ENCODE measurements at regions not wholly inside any gene's neighbourhood (a gene's known extent, or its start where the extent isn't known, plus 50 kb on each side); places are given as distances from the start of the nearest gene placed in this dataset.
"Not testable (repeated sequence)": the region's sequence is repeated elsewhere in the genome, so short reads cannot be mapped to it uniquely, and the experiment has no call there.

DNA sequence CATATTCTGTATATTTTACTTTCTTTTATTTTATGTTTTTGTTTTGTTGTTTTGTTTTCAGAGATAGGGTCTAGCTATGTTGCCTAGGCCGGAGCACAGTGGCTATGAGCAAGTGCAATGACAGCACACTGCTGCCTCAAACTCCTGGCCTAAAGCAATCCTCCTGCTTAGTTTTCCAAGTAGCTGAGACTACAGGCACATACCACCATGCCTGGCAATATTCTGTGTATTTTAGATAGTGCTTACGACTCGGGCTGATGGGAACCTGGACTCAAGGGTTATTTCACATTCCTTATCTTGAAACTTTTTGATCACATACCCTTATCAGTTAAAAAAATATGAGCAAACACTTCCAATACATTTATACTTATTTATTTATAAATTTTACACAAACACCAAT, 119.0 kb upstream of the STARD4 start:
- DNase-seq = no peak

DNA sequence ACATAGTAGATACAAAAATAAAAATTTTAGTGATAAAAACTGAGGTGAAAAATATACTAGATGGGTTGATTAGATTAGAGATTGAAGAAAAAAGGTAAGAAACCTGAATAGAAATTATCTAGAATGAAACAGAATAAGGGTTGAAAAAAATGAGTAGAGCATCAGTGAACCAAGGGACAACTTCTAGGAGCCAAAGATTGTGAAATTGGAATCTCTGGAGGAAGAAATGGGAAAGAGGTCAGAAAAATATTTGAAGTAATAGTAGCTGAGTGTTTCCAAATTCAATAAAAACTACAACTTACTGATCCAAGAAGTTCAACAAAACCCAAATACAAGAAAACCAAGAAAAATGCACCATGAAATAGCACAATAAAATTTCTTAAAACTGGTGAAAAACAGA, 116.6 kb upstream of the STARD4 start:
- DNase-seq = no peak

DNA sequence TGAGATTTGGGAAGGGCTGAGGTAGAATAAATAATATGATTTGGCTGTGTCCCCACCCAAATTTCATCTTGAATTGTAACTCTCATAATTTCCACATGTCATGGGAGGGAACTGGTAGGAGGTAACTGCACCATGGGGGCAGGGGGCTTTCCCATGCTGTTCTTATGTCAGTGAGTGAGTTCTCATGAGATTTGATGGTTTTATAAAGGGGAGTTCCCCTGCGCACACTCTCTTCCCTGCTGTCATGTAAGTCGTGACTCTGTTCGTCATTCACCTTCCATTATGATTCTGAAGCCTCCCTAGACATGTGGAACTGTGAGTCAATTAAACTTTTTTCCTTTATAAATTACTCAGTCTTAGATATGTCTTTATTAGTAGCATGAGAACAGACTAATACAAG, 115.5 kb upstream of the STARD4 start:
- DNase-seq = peak; percentile 28 to 41

DNA sequence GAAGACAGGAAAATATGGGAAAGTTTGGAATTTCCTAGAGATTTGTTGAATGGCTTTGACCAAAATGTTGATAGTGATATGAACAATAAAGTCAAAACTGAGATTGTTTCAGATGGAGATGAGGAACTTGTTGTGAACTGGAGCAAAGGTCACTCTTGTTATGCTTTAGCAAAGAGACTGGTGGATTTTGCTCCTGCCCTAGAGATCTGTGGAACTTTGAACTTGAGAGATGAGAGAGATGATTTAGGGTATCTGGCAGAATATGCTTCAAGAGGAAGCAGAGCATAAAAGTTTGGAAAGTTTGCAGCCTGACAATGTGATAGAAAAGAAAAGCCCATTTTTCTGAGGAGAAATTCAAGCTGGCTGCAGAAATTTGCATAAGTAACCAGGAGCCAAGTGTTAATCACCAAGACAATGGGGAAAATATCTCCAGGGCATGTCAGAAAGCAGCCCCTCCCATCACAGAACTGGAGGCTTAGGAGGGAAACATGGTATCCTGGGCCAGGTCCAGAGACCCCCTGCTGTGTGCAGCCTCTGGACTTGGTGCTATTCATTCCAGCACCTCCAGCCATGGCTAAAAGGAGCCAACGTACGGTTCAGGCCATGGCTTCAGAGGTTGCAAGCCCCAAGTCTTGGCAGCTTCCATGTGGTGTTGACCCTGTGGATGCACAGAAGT, 114.3 kb upstream of the STARD4 start:
- DNase-seq = no peak

DNA sequence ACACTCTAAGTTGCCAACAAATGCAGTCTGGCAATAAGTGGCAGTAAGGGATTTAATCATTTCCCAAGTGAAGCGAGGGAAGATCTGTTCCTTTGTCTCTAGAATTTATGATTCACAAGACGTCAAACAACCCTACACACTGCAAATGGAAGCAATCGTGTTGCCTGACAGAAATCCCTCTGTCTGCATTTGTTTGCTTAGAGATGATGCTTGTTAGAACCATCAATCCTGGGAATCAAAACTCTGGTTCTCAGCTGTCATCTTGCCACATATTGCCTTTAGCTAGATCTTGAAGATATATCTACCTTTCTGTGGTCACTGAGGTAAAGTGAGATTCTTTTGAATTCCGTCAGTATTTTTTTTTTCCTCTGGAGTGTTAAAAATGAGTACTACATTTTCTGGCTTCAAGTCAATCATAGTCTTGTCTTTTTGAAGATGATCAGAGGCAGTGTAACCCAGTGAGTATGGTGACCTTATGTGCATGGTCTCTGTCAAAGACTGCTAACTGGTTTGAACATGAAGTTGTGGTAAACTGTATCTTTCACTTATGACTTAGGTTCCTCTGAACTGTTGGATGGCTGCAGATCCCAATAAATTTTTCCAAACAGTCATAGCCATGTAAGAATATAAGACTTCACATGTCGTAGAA, 106.4 kb upstream of the STARD4 start:
- no peak for DNase-seq

DNA sequence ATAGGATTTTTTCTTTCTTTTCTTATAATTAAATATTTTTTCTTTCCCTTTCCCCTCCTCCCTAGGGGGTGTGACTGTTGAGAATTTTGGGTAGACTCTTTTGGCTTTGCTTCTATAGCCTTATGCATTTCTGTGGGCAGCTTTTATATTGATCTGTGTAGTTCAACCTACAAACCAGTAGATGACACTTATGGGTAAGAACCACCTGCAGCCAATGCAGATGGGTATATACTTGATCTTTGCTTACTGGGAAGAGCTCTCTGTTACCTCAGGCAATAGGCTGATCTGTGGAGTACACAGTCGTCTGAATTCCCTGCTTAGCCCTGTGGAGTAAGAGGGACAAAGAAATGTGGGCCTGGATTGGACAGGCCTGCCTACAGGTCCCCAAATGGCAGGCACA, 102.7 kb upstream of the STARD4 start:
- DNase-seq = no peak

DNA sequence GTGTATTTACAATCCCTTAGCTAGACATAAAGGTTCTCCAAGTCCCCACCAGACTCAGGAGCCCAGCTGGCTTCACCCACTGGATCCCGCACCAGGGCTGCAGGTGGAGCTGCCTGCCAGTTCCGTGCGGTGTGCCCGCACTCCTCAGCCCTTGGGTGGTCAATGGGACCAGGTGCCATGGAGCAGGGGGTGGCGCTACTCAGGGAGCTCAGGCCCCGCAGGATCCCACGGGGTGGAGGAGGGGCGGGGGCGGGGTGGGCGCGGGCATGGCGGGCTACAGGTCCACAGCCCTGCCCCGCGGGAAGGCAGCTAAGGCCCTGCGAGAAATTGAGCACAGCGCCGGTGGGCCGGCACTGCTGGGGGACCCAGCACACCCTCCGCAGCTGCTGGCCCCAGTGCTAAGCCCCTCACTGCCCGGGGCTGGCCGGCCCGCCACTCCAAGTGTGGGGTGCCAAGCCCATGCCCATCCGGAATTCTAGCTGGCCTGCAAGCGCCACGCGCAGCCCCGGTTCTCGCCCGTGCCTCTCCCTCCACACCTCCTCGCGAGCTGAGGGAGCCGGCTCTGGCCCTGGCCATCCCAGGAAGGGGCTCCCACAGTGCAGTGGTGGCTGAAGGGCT, 99.8 kb upstream of the STARD4 start:
- DNase-seq = not testable (repeated sequence)

DNA sequence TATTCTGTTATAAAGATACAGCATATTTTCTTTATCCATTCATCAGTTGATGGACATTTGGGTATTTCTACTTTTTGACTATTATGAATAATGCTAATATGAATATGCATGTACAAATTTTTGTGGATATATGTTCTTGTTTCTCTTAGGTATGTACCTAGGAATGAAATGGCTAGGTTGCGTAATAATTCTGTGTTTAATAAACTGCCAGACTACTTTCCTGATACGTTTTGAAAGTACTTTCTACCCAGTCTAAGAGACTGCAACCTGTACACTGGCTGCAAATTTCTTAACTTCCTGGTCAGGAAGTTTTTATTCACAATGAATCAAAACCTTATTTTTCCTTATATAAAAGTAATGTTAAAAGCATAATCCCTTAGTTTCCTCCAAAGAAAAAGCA, 93.9 kb upstream of the STARD4 start:
- DNase-seq = no peak

DNA sequence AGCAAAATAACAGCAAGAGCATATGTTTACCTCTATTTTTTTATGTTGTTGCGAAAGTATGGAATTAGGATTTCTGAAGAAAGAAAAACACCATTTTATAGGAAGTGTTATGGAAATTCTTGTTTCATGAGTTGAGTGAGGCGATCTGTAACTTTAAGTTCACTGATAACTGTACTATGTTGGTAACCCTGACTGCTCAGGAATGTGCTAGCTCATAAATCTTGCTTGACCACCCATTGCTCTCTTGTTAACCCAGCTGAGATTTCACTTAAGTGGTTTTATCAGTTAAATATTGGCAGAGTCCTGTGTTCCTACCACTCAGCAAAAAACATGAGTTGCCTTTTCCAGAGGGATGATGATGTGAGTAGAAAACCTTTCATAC, 91.1 kb upstream of the STARD4 start:
- DNase-seq = no peak

DNA sequence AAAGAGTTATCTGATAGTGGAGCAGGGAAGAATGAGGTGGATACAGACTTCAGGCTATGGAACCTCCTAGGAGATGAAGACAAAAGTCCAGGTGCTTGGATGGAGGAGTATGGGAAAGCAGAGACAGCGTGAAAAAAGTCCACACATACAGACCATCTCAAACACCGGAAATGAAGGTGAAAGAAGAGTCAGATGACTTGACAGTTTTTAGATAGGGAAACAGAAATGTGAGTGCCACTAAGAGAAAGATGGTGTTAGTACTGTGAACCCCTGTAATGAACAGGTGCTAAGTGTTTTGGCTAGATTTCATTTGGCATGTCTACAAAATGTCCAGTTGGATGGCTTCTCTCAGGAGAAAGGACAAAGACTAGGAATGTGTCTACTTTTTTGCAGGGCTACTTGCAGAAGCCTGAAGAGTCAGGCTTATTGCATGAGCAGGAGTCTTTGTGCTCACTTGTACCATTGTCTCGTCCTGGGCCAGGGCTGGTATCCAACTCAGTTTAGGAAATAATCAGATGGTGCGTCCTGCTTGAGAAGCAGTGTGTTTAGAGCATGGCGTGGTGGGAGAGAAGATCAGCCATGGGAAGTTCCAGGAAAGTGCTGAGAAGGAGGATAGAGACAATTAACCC, 90.6 kb upstream of the STARD4 start:
- DNase-seq = no peak

DNA sequence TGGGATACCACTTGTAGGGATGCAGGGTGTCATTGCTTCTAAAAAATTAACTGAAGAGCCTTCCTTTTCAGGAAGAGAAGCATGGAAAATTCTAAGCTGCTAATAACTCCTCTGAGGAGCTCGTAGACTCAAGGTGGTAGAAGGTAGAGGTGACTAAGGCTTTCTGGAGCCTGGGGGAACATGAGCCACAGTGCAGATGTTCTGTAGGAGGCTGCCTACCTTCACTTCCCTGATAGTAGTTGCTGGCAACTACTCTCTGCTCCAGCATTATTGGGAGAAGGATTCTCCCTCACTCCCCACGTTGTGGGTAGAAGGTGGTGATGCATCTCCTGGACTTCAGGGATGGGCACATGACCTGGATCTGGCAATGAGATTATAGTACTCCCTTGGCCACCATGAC, 86.7 kb upstream of the STARD4 start:
- DNase-seq = no peak

DNA sequence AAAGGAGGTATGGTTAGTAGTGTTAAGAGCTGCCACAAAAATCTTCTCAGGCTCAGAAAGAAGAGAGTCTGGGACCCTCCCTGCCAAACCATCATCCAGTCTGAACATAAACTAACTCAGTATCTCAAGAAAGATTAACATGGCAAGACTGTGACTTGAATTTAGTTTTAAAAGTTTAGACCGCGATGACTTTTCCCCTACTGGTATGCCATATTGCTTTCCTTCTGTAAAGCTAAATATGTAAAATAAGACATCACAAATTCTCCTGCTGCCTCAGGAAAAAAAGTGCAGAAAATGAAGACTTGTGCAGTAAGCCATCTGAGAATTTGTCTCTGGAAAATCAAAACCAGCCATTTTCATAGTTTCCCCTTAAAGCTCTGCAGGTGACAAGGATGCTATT, 85.2 kb upstream of the STARD4 start:
- DNase-seq = no peak

DNA sequence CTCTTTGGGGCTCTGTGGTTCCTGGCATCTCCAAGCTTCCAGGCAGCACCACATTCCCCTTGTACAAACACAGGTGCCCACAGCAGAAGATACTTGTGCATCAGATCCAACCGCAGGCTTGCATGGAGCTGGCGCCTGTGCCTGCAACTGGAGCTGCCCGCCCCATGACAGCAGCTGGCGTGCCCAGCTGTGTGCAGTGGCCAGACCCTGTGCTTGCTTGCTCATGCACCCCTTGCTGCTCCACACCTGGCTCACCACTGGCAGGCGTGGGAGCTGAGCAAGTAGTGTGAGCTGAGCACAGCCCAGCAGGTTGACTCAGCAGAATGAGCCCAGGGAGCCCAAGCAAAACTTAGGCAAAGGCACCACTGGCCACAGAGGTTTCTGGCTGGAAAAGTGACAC, 84.4 kb upstream of the STARD4 start:
- DNase-seq = no peak

DNA sequence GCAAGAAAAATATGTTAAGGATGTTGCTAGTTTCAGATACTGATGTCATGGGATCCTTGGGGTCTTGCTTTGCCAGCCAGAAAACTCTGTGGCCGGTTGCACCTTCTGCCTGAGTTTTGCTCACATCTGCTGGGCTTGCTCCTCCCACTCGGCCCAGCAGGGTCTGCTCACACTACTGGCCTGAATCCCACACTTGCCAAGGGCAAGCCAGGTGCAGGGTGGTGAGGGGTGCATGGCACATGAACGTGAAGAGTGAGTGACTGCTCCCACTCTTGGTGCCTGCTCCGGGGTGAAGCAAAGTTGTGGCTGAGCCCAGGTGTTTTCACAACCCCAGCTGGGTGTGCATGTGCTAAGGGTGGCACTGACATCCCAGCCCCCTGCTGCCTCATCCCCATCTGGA, 83.1 kb upstream of the STARD4 start:
- DNase-seq = no peak

DNA sequence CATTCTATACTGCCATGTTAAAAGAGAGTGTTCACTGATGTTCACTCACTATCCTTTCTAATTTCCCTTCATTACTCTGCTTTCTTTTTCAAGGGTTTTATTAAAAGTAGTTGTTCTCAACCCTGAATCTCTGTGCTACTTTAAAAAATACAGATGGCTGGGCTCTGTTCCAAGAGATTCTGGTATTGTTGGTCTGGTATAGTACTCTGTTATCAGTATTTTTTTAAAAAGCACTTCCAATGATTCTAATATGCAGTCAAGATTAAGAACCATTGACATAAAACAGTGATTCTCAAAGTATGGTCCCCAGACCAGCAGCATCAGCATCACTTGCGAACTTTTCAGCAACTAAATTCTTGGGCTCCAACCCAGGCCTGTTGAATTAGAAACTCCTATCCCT, 77.0 kb upstream of the STARD4 start:
- no peak for DNase-seq

DNA sequence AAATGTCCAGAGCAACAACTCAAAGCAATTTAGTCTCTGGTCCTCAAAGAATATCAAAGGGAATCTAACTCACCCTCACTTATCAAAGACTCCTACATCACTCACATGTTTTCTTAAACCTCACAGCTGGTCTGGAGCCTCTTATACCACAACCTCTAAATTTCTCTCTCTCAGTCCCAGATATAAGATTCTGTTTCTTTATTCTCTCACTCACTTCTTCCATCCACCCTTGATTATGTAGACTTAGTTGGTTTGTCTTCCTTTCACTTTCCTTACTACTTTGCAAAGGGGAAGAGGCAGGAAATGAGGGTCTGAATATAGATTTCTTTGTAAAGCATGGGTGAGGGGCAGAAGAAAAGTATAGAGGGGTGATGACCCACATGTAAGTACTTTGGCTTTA, 75.4 kb upstream of the STARD4 start:
- no peak for DNase-seq

DNA sequence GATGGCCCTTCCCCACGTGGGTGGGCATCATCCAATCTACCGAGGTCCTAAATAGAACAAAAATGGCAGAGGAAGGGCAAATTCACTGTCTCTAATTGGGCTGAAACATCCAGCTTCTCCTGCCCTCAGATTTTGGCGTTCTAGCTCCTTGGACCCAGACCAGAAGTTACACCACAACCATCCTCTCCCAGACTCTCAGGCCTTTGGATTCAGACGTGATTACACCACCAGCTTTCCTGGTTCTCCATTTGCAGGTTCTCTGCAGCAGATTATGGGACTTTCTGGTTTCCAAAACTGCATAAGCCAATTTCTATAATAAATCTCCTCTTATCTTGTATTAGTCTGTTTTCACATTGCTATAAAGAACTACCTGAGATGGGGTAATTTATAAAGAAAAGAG, 73.6 kb upstream of the STARD4 start:
- DNase-seq = no peak

DNA sequence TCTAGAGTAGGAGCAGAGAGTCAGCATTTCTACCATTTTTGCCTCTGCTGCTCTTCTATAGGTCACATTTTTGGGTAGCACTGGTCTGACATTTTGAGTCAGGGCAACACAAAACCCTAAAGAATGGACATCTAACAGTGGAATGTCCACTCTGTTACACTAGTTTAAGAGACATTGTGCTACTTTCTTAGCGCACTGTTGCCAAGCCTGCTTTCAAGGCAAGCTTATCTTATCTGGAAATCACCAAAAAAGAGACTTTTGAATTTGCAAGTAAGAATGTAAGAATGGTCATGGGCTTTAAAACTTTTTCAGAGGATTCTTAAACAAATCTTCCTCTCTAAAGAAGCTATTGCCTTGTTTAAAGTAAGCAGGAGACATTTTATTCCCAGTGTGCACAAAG, 73.0 kb upstream of the STARD4 start:
- no peak for DNase-seq

DNA sequence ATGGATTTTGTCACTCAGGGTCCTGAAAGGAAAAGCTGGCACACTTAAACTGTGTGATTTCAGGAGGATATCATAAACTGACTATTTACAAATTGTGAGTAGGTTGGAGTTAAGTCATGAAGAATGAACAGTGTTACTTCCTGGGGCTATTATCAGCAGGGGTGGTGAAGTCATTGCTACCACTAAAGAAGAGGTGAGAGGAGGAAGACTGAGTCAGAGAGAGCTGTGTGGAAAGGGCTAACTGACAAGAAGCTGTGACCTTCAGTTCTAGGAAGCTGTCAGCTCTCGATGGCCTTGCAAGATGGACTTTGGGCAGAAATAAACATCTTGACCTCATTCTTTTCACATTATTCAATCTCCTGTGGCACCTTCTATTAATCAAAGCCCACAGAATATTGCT, 72.3 kb upstream of the STARD4 start:
- DNase-seq = no peak

DNA sequence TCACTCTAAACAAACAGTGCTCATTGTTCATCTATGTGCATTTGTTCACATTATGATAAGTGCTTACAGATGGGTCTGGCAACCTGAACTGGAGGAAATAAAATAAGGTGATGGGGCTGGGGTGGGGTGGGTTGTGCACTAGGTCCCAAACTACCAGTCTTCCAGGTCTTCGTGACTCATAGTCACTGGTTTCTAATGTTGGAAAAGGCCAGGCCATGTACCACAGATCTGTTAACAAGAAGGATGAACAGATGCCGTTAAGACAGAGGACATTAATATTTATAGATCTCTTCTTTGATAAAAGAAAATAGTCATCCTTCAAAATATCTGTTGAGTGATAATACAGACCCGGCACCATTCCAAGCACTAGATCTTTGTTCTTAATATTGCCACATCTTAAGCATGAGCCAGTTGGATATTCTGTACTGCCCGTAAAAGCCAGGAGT, 71.4 kb upstream of the STARD4 start:
- no peak for DNase-seq

DNA sequence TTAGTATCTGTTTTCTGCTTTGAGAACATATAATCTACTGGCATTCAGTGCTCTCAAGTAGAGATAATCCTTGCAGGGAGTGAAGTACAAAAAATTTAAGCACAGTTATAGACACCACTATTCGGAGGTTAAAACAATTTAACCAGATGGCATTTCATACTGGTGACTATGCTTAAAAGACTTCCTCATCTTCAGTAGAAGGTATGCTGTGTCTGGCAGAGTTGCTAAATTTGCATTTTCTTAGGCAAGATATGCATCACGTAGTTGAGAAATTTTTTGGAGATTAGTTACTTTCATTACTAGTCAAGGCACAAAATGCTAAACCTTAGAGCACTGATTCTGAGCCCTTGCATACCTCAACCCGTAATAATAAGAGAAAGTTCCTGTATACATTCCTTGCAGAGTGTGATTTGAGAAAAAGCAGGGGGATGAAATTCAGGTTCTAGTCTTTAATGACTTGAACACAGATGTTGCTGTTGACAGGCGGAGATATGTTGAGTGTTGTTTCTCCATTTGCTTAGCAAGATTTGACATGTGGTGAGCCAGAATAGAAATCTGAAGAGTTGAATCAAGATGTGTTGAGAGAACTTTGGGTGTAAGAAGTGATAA, 70.8 kb upstream of the STARD4 start:
- no peak for DNase-seq

DNA sequence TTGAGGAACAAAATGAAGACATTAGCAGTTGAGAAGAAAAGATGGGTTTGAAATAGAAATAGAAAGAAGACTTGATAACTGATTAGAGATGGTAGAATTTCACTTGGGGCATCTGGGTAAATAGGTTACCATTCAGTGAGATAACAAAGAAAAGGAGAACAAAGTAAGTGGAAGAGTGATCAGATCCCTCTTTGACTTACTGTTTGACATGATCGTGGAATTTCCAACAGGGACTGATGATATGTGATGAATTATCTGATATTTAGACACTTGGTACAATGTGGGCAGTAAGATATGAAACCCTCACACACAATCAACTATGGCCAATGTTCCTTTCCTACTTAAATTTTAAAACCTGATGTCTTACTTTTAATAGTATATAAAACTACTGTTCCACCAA, 70.1 kb upstream of the STARD4 start:
- DNase-seq = no peak

DNA sequence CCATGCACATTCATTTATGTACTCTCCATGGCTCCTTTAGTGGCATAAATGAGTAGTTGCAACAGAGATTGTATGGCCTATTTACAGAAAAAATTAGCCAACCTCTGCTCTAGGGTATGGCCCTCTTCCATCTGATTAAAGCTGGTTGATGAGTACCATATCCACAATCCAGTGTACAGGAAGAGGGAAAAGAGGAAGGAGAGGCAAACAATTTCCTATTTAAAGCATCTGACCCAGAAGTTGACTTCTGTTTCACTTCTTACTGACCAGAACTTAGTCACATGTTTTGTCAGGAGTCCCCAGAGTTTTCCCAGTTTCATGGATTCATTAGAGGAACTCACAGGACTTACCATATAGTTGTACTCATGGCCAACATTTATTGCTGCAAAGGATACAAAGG, 68.6 kb upstream of the STARD4 start:
- DNase-seq = no peak

DNA sequence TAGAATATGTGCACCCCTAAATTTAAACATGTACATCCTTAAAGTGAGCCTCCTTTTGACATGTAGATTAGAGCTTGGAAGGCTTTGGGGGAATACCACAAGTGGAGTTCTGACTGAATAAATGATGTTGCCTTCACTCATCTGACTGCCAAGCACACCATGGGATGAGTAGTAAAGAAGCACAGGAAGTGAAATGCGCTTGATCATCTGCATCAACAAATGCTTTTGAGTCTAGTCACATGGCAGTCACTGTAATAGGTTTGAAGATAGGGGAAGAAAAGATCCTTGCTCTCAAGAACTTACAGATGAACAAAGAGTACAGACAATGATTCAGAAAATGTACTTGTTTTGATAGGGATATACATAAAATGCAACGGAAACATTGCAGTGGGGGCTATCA, 62.0 kb upstream of the STARD4 start:
- no peak for DNase-seq

Data from activated T-cell treated with anti-CD3 and anti-CD28 coated beads, Interleukin-2, amount 50 U/mL, for 48 hours (primary cell).